A673 (cell line): ENCODE measurements at regions not wholly inside any gene's neighbourhood (a gene's known extent, or its start where the extent isn't known, plus 50 kb on each side); places are given as distances from the start of the nearest gene placed in this dataset.

Source experiments
- EZH2 ChIP-seq: fragments of 200-600 bp; sonication (generic); IDR thresholded peaks from 2 replicates; pipeline ENCODE4 v1.6.1; 2017; ENCODE audit warnings: borderline replicate concordance, low read depth, mild to moderate bottlenecking, mixed read lengths, antibody characterized with exemption, low read length; ENCODE audit not compliant: poor library complexity, severe bottlenecking
- TF ChIP-seq, protein P1 (sequence below): fragments of 300-800, 200-600 bp; sonication (generic); conservative IDR thresholded peaks from 2 replicates; pipeline ENCODE4 v1.5.1; 2017; ENCODE audit warnings: low read depth, mild to moderate bottlenecking, antibody characterized with exemption, low read length, moderate library complexity, mixed read lengths

DNA sequence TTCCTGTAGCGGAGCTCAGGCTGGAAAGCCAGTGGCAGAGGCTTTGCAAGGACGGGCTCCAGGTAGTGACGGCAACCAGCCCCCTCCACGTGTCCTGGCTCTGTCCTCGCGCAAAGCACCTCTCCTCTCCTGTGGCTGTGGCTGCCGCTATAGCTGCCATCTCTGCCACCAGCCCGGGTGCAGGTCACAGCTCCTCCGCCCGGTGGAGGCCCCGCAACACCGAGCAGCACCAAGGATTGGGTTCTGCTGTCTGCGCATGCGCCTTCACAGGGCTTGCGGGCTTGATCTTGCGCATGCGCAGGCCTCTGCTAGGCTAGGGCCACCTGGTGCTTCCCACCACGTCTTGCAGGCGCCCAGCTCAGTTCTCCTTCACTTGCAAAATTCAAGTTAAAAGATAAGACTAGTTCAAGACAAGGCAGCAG is 625.4 kb downstream of the QKI start:
- TF ChIP-seq, protein P1, sequence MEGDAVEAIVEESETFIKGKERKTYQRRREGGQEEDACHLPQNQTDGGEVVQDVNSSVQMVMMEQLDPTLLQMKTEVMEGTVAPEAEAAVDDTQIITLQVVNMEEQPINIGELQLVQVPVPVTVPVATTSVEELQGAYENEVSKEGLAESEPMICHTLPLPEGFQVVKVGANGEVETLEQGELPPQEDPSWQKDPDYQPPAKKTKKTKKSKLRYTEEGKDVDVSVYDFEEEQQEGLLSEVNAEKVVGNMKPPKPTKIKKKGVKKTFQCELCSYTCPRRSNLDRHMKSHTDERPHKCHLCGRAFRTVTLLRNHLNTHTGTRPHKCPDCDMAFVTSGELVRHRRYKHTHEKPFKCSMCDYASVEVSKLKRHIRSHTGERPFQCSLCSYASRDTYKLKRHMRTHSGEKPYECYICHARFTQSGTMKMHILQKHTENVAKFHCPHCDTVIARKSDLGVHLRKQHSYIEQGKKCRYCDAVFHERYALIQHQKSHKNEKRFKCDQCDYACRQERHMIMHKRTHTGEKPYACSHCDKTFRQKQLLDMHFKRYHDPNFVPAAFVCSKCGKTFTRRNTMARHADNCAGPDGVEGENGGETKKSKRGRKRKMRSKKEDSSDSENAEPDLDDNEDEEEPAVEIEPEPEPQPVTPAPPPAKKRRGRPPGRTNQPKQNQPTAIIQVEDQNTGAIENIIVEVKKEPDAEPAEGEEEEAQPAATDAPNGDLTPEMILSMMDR, result no peak
- TF ChIP-seq EZH2, result no peak
